IPS-NIHi7 (cell line): ENCODE measurements at regions not wholly inside any gene's neighbourhood (a gene's known extent, or its start where the extent isn't known, plus 50 kb on each side); places are given as distances from the start of the nearest gene placed in this dataset.

ENCODE experiments used
- DNase-seq: peaks from one replicate; pipeline ENCODE4 v3.0.0; 2012; ENCODE audit warnings: mixed read lengths; ENCODE audit errors: extremely low spot score

DNA sequence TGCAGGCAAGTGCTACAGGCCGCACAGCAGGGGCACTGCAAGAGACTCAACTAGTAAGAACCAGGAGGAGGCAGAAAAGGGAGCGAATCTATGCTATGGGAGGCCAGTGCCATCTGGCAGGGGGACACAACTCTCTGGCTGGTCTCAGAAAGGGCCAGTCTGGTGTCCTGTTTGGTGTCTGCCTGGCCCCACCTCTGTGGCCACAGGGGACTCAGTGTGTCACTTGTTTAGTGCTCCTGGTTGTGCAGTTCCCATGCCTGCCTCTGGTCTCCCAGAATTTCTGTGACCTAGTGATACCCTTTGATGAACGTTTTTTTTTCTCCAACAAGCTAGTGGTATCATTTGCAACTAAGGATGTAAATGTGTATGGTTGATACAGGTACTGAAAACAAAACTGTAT lies 59.2 kb upstream of the JCAD start:
- DNase-seq = no peak

DNA sequence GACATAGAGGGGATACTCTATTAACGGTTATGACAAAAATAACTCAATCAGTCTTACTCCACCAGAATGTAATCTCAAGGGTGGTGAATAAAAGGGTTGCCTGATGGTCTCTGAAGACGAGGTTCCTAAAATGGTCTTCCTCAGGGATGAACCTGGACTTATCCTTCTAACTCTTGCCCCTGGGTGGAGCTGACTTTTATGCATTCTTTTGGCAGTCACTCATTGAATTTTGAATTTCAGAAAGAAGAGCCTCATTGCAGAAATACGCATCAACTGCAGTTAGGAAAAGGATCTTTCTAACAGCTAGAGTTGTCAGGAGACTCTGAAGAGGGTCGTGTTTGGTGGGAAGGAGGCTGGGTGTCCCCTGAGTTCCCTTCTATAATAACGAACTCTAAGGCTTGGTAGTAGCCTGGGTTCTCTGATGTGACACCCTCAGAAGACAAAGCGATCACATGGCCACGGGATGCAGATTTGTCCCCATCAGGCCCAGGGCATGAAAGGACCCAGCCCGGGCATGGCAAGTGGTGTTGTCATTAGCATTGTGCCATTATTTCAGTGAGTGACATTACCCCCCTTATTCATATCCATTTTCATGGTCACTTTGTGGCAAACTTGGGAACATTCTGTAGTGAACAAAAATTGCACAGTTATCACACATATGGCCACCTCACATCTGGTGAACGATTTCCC lies 58.6 kb upstream of the JCAD start:
- no peak for DNase-seq

DNA sequence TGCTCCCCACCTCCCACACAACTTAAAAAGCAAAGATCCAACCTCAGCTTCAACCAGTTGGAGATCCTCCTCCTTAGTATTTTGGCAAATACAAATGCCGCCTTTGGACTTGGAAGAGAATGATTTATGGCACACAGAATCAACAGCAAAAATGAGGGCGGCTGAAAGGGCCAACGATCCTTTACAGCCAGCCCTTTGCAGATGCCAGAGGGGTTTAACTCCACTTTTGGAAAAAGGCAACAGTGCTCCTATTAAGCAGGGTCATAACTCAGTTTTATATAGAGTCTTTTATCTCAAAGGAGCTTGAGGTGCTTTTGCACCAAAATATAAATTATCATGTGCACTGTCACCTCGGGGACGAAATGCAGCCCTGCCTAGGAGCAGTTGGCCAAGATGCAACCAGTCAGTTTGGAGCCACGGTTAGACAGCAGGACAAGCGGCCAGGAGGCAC lies 56.7 kb upstream of the JCAD start:
- DNase-seq = no peak

DNA sequence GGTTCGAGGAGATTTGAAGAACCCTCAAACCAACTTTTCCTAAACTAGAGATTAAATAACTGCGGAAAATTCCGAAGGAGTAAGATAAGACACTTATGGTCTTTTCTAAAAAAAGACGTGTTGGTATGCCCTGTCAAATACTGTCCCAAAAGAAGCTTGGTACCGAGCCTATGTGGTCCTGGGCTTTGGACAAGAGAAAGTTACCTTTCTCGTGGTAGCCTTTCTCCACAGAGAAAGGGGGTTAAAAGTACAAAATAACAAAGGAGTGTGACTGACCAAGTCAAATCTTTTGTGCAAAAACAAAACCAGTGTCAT lies 56.2 kb upstream of the JCAD start:
- DNase-seq = no peak

DNA sequence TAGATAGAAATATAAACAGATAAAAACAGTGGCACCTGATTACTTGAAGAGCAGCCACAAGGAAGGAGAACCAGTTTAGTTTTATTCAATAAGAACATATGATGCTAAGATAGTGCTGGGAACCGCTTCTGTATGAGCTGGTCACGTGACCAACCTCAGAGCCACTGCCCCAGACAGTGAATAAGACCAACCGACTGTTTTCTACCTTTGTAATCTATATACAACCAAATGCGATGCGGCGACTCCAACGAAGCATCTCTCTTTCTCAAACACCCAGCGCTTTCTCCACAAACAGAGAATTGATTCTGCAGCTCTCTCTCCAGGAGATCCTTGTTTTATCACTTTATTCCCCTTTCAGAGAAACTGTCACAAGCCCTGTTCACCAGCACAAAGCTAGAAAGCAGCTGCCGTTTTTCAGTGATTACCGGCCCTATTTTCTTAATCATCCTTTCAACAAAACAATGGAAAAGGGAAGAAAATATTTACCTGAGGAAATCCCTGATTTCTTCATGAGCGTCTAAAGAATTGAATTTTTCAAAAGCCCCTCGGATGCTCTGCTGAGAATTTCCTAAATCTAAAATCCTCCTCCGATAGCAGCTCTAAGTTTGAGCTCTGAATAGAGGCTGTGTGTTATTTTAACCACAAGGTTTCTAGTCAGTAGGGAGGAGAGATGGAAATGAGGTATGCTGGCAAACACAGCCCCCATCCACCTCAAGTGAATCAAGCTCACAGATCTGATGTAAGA lies 55.7 kb upstream of the JCAD start:
- DNase-seq = no peak

DNA sequence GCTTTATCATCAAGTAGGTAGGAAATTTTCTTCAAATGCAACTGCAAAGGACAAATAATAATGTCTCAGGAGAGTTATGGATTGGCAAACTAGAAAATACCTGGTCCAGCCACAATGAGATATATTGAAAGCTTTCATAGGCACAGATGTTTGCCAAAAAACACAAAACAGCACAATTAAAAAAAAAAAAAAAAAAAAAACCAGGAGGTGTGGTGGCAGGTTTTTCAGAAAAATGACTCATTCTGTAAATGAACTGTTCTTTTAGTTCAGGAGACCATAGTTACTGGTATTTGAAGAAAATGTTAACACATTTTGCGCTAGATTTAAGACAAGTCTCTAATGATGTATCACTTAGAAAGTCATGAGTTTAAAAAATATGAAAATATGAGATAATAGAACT lies 55.0 kb upstream of the JCAD start:
- DNase-seq = no peak

DNA sequence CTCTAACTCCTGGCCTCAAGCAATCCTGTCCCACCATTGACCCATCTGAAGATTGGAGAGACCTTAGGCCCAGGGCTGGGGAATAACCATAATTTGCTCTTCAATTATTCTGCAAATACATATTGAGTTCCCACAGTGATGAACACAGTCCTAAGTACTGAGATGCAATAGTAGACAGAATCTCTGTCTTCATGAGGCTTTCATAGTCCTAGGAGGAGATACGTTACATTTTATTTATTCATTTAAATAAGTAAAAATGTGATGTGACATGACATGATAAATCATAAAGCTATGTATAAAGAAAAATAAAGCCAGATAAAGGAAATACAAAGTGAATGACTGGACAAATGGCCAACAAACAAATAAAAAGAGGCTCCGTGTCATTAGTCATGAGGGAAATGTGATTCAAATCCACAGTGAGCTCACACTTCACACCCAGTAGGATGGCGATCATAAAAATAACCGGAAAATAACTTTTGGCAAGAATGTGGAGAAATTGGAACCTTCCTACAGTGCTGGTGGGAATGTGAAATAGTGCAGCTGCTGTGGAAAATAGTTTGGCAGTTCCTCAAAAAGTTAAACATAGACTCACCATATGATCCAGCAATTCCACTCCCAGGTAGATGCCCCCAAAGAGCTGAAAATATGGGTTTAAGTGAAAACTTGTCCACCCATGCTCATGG lies 52.1 kb upstream of the JCAD start:
- no peak for DNase-seq
